ENCODE measurements at regions not wholly inside any gene's neighbourhood (a gene's known extent, or its start where the extent isn't known, plus 50 kb on each side); places are given as distances from the start of the nearest gene placed in this dataset.

- Histone ChIP-seq H3K4me1 (peaks cover 0 to 14% (median 0%) of the 10 kb centered on the region in 3 donors), H3K27me3 (no peaks in the 10 kb centered on the region), H3K36me3 (no peaks in the 10 kb centered on the region), H3K9me3 (no peaks in the 10 kb centered on the region), H3K4me3 (no peak overlapping the region), H3K27ac (peak overlapping the region in 1 of 4 donors; percentile 76)
- 64 to 82% methylated on average over 3 to 4 of the region's 6 CpGs for WGBS, 2 donors
- intact Hi-C loops (cut with DNase I), result no loop called here
- TF ChIP-seq CTCF (IDR thresholded peaks at IDR 0.05) (no peak), POLR2A (IDR thresholded peaks at IDR 0.05) (no peak)
- DNase-seq, result no peak
Observed at GRCh38 chr6:149168968-149169367, 148.5 kb upstream of the TAB2 start.

GRCh38 chr6:149169761-149170511, 147.6 kb upstream of the TAB2 start:
- peak overlapping the region in 2 of 4 donors; percentile 52 to 76 for H3K27ac ChIP-seq

GRCh38 chr6:149170564-149171452, 146.7 kb upstream of the TAB2 start:
- TF ChIP-seq CTCF (IDR thresholded peaks at IDR 0.05) (no peak), POLR2A (IDR thresholded peaks at IDR 0.05) (no peak)
- Histone ChIP-seq H3K4me3 (no peak overlapping the region), H3K9me3 (no peaks in the 10 kb centered on the region), H3K27ac (peak overlapping the region in 2 of 4 donors; percentile 52 to 65), H3K4me1 (peaks cover 0 to 14% (median 0%) of the 10 kb centered on the region in 3 donors), H3K36me3 (no peaks in the 10 kb centered on the region), H3K27me3 (no peaks in the 10 kb centered on the region)
- 70 to 73% methylated on average over 11 of the region's 11 CpGs for WGBS, 2 donors
- intact Hi-C loops (cut with DNase I), result no loop called here
- DNase-seq, result no peak

More at GRCh38 chr6:149169761-149170511, 147.6 kb upstream of the TAB2 start:
- 64 to 67% methylated on average over 3 to 5 of the region's 6 CpGs for WGBS, 2 donors
- Histone ChIP-seq H3K27me3 (no peaks in the 10 kb centered on the region), H3K9me3 (no peaks in the 10 kb centered on the region), H3K36me3 (no peaks in the 10 kb centered on the region), H3K4me1 (peaks cover 0 to 14% (median 0%) of the 10 kb centered on the region in 3 donors), H3K4me3 (no peak overlapping the region)
- intact Hi-C loops (cut with DNase I), result no loop called here
- DNase-seq, result no peak
- TF ChIP-seq CTCF (IDR thresholded peaks at IDR 0.05), result no peak
- TF ChIP-seq POLR2A (IDR thresholded peaks at IDR 0.05), result no peak

GRCh38 chr6:149173222-149173621, 144.3 kb upstream of the TAB2 start:
- no peak for TF ChIP-seq CTCF (IDR thresholded peaks at IDR 0.05)
- intact Hi-C loops (cut with DNase I), result no loop called here

DNA sequence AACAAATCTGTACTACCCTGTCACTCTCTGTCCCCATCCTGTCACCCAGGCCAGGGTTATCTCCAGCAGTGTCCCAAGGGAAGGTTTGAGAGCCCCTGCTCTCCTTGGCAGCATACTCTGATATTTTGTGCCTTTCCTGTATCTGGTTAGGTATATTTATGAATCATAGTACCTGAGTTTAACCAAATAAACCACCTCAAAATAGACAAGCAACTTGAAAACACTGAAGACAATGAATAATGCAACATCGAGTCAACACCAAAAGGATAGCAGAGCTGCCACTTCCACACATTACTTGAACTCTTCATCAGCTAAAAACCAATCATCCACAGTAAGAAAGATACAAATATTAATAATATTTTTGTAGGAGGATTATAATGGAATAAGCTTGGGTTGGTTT, 142.6 kb upstream of the TAB2 start:
- H3K4me3 ChIP-seq, result no peak overlapping the region
- H3K36me3 ChIP-seq, result no peaks in the 10 kb centered on the region
- no peak for TF ChIP-seq CTCF (IDR thresholded peaks at IDR 0.05)
- no peak for TF ChIP-seq POLR2A (IDR thresholded peaks at IDR 0.05)
- intact Hi-C loops (cut with DNase I), result no loop called here
- H3K27ac ChIP-seq, result no peak overlapping the region
- peaks cover 0 to 2% (median 0%) of the 10 kb centered on the region in 3 donors for H3K4me1 ChIP-seq
- DNase-seq, result no peak
- WGBS, 2 donors, result 83 to 88% methylated on average over 1 of the region's 1 CpG
- no peaks in the 10 kb centered on the region for H3K27me3 ChIP-seq
- H3K9me3 ChIP-seq, result no peaks in the 10 kb centered on the region

More at GRCh38 chr6:149173222-149173621, 144.3 kb upstream of the TAB2 start:
- Histone ChIP-seq H3K4me1 (peaks cover 0 to 7% (median 0%) of the 10 kb centered on the region in 3 donors), H3K27ac (no peak overlapping the region), H3K27me3 (no peaks in the 10 kb centered on the region), H3K9me3 (no peaks in the 10 kb centered on the region), H3K4me3 (no peak overlapping the region), H3K36me3 (no peaks in the 10 kb centered on the region)
- DNase-seq, result no peak
